ENCODE measurements at regions not wholly inside any gene's neighbourhood (a gene's known extent, or its start where the extent isn't known, plus 50 kb on each side); places are given as distances from the start of the nearest gene placed in this dataset.

DNA sequence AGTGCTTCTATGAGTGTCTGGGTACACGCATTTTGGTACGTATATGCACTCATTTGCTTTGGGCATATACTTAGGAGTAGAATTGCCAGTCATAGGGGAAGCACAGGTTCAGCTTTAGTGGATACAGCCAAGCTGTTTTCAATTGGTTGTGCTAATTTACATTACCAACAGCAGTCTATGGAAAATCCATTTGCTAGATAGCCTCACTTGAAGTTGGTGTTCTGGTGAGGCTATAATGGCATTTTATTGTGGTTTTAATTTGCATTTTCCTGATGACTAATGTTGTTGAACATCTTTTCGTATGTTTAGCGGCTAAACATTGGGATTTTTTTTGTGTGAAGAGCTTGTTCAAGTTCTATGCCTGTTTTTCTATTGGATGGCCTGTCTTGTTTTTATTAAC lies 76.8 kb upstream of the ANKH start:
- no peak for DNase-seq
- Histone ChIP-seq H3K4me1 (no peaks in the 10 kb centered on the region), H3K36me3 (ENCODE audit: insufficient read depth in 1 of 2, low read depth in 1 of 2) (no peaks in the 10 kb centered on the region), H3K27ac (no peak overlapping the region), H3K4me3 (no peak overlapping the region), H3K27me3 (ENCODE audit: insufficient read depth in 3 of 3, low read length in 2 of 3) (no peaks in the 10 kb centered on the region), H3K9me3 (no peaks in the 10 kb centered on the region)
- WGBS, 3 donors = 91 to 95% (median 93%) methylated on average over 4 of the region's 4 CpGs
- TF ChIP-seq, protein P1, sequence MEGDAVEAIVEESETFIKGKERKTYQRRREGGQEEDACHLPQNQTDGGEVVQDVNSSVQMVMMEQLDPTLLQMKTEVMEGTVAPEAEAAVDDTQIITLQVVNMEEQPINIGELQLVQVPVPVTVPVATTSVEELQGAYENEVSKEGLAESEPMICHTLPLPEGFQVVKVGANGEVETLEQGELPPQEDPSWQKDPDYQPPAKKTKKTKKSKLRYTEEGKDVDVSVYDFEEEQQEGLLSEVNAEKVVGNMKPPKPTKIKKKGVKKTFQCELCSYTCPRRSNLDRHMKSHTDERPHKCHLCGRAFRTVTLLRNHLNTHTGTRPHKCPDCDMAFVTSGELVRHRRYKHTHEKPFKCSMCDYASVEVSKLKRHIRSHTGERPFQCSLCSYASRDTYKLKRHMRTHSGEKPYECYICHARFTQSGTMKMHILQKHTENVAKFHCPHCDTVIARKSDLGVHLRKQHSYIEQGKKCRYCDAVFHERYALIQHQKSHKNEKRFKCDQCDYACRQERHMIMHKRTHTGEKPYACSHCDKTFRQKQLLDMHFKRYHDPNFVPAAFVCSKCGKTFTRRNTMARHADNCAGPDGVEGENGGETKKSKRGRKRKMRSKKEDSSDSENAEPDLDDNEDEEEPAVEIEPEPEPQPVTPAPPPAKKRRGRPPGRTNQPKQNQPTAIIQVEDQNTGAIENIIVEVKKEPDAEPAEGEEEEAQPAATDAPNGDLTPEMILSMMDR (IDR thresholded peaks at IDR 0.05) = no peak
- intact Hi-C loops (cut with DNase I) = no loop called here
- ATAC-seq = no peak

DNA sequence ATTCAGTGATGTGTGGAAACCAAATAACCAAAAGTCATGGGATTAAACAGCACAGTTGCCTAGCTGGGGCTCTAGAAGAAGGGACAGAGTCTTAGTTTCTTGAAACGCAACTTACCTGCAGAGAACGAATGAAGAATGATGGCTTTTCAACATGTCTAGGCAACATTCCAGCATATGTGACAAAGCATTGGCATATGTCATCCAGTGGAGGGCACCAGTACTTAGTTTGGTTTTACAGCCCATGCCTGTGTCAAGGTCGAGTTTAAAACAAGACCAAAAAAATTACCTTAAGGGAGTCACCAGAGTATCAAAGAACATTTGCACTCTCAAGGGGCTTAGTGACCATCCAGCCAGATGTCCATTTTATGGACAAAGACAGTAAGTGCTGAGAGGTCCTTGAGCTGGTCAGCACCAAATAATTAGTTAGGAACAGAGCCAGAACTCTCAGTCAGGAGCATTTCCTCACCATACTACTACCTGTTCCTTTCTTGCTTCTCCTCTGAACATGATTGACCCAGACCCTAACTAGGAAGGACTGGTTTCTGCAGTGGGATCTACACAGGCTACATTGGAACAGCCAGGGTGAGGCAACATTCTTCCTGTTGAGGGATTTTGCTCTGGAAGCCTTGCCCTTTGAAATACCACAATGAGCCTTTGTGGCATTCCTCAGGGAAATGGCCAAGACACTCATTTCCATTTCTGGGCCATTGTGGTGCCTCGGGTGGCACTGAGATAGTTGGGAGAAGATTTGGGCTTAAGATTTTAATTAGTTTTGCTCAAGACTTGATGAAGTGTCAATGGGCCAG lies 75.4 kb upstream of the ANKH start:
- no peaks in the 10 kb centered on the region for H3K4me1 ChIP-seq
- no peaks in the 10 kb centered on the region for H3K27me3 ChIP-seq (ENCODE audit: insufficient read depth in 3 of 3, low read length in 2 of 3)
- no peaks in the 10 kb centered on the region for H3K9me3 ChIP-seq
- TF ChIP-seq, protein P1 (IDR thresholded peaks at IDR 0.05) = peak; percentile 23
- intact Hi-C loops (cut with DNase I) = no loop called here
- H3K36me3 ChIP-seq (ENCODE audit: insufficient read depth in 1 of 2, low read depth in 1 of 2) = no peaks in the 10 kb centered on the region
- no peak overlapping the region for H3K4me3 ChIP-seq
- 29 to 38% (median 31%) methylated on average over 4 of the region's 4 CpGs for WGBS, 3 donors
- no peak for DNase-seq
- peak in 1 of 4 donors; percentile 47 for ATAC-seq
- no peak overlapping the region for H3K27ac ChIP-seq

DNA sequence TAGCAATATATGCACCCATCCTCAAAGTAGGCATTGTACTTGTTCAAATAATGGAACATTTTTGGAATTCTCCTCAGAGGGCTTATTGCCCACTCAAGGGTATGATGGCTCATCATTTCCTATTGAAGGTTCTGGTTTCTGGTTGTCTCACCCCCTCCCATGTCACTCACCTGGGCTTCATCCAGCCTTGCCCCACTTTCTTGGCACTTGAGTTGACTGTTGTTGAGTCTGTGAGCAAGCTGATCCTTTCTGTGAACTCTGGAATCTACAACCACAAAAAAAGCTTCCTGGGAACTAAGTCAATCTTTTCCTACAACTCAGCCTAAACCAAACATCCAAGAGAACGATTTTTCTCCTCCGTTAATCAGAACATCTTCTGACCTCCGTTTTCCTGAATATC lies 73.9 kb upstream of the ANKH start:
- TF ChIP-seq, protein P1 (IDR thresholded peaks at IDR 0.05) = no peak
- no peaks in the 10 kb centered on the region for H3K36me3 ChIP-seq (ENCODE audit: insufficient read depth in 1 of 2, low read depth in 1 of 2)
- H3K9me3 ChIP-seq = no peaks in the 10 kb centered on the region
- ATAC-seq (no peak), DNase-seq (no peak)
- WGBS, 3 donors = 80 to 90% (median 88%) methylated on average over 3 of the region's 3 CpGs
- H3K4me3 ChIP-seq = no peak overlapping the region
- H3K27me3 ChIP-seq (ENCODE audit: insufficient read depth in 3 of 3, low read length in 2 of 3) = no peaks in the 10 kb centered on the region
- H3K4me1 ChIP-seq = no peaks in the 10 kb centered on the region
- intact Hi-C loops (cut with DNase I) = no loop called here
- H3K27ac ChIP-seq = no peak overlapping the region

DNA sequence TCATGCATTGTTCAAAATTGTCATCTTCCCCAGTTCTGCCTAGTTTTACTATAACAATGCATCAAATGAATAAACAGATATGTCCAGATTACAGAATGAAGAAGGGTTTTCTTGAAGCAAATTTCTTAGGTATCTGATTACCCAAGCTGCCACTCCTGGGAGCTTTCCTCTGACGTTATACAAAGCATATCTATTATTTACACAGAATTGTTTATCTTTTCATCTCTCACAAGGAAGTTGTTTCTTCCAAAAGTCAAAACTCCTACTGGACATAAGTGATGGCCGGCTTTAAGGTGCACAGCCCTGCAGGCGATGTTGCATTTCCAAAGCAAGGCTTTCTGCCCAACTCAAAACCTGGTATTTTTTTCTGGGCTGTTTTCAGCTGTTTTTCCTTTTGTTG lies 73.4 kb upstream of the ANKH start:
- DNase-seq (no peak), ATAC-seq (no peak)
- H3K27ac ChIP-seq = no peak overlapping the region
- no peaks in the 10 kb centered on the region for H3K36me3 ChIP-seq (ENCODE audit: insufficient read depth in 1 of 2, low read depth in 1 of 2)
- WGBS, 3 donors = 65 to 76% (median 66%) methylated on average over 3 of the region's 3 CpGs
- no peak overlapping the region for H3K4me3 ChIP-seq
- TF ChIP-seq, protein P1 (IDR thresholded peaks at IDR 0.05) = no peak
- H3K9me3 ChIP-seq = no peaks in the 10 kb centered on the region
- H3K27me3 ChIP-seq (ENCODE audit: insufficient read depth in 3 of 3, low read length in 2 of 3) = no peaks in the 10 kb centered on the region
- no peaks in the 10 kb centered on the region for H3K4me1 ChIP-seq
- intact Hi-C loops (cut with DNase I) = no loop called here

DNA sequence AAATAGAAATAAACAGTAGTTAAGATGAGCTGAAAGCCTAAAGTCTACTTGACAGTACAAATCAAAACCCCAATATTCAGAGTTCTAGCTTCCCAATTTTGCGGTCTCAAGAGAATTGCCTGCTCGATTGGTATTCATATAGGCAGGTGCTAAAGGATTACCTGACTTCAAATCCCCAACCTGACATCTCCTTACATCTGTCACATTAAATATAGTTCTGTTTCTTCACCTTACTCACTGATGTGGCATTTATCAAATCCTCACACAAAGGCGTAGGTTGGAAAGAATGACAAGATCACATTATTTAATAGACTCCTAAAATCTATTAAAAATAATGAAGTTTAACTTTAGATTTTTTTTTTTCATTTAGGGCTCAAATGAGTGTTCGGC lies 72.8 kb upstream of the ANKH start:
- intact Hi-C loops (cut with DNase I) = no loop called here
- no peaks in the 10 kb centered on the region for H3K36me3 ChIP-seq (ENCODE audit: insufficient read depth in 1 of 2, low read depth in 1 of 2)
- 88 to 92% (median 89%) methylated on average over 4 of the region's 4 CpGs for whole genome bisulfite sequencing, 3 donors
- H3K27me3 ChIP-seq (ENCODE audit: insufficient read depth in 3 of 3, low read length in 2 of 3) = no peaks in the 10 kb centered on the region
- DNase-seq = no peak
- H3K9me3 ChIP-seq = no peaks in the 10 kb centered on the region
- TF ChIP-seq, protein P1 (IDR thresholded peaks at IDR 0.05) = no peak
- H3K4me3 ChIP-seq = no peak overlapping the region
- ATAC-seq = no peak
- no peak overlapping the region for H3K27ac ChIP-seq
- H3K4me1 ChIP-seq = no peaks in the 10 kb centered on the region
